GM19043 (cell line): ENCODE measurements at regions not wholly inside any gene's neighbourhood (a gene's known extent, or its start where the extent isn't known, plus 50 kb on each side); places are given as distances from the start of the nearest gene placed in this dataset.
"Not testable (repeated sequence)": the region's sequence is repeated elsewhere in the genome, so short reads cannot be mapped to it uniquely, and the experiment has no call there.

Experiments used
- ATAC-seq: cut with Tn5 transposase; IDR thresholded peaks from one replicate; pipeline ENCODE4 v1.9.1; 2021; ENCODE audit warnings: low read depth; ENCODE audit not compliant: unreplicated experiment

DNA sequence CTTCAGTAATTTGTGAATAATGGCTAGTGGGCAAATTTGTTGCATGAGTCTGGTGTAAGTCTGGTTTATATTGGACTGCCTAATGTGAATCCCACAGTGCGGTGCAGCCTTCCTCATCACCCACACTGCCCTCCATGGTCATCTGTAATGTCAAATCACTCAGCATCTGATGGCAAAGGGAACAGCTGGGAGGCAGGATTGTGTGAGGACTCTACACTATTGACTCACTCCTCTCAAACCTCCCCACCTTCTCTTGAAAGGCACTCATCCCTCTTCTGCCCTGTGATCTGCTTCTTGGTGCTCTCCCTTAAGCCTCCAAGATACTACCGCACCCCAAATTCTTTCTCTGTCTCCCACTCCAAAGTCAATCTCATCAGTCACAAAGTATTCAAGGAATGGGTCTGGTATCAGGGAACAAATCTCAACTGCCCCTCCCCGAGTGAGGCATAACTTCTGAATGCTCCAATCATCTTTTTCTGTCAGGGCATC, 146.0 kb upstream of the BEND6 start:
- ATAC-seq, result no peak

DNA sequence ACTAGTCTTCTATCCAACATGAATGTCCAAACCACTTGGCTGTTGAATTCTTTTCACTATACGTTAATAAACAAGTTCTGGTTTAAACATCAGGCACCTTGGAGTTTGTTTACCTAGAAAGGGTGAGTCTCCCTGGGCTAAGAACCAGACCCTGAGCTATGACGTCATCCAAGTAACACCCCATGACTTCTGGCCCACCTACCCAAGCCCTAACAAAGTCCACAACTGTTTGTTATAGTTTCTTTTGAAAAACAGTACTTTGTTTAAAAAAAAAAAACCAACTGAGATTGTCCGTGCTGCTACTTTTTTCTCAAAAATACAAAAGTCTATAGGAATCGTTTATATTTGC, 146.9 kb upstream of the BEND6 start:
- ATAC-seq, result no peak

DNA sequence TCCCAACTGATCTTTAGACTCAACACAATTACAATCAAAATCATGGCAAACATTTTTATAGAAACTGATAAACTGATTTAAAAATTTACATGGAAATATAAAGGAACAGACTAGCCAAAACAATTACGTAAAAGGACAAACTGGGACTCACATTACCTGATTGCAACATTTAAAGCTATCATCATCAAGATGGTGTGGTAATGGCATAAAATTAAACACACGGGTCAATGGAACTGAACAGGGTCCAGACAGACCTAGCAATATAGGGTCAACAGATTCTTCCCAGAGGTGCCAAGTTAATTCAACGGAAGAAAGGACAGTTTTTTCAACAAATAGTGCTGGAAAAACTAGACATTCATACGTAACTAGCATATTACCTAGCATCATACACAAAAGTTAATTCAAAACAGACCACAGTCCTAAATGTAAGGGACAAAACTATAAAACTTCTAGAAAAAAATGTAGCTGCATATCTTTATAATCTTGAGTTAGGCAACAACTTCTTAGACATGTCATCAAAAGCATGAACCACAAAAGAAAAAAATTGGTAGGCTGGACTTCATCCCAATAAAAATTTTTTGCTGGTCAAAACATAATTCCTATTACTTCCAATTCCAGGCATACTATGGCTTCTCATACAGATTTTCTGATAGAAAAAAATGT, 147.4 kb upstream of the BEND6 start:
- no peak for ATAC-seq

DNA sequence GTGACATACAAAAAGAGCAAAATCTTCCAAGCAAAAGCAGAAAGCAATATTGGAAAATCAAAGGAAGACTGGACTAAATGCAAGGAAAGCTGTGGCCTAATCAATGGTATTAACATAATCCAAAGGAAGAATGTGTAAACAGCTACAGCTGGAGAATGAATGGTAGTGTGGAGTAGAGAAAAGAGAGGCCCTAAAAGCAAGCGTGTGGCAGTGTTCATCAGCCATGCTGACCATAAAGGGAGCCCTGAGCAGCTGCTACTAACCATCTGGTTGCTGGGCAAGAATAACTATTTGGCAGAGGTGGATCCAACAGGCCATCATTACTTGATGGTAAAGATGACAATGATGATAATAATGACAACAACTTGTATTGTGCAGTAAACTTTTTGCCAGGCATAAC, 148.5 kb upstream of the BEND6 start:
- ATAC-seq, result no peak

DNA sequence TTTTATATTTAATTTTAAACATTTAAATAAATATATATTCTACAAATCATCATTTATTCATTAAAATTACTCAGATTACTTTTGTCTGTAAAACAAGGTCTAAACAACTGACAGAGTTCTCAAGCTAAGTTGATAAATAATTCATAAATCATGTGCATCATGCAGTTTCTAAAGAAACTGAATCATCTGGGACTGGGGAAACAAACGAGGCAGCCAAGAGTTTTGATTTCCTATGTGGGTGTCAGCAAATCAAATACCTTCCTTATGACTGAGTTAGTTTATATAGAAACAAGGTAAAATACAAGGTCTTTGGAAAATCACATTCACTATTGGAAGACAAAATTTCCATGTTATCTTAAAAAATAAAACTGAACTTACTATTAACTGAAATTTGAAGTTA, 149.9 kb upstream of the BEND6 start:
- no peak for ATAC-seq

DNA sequence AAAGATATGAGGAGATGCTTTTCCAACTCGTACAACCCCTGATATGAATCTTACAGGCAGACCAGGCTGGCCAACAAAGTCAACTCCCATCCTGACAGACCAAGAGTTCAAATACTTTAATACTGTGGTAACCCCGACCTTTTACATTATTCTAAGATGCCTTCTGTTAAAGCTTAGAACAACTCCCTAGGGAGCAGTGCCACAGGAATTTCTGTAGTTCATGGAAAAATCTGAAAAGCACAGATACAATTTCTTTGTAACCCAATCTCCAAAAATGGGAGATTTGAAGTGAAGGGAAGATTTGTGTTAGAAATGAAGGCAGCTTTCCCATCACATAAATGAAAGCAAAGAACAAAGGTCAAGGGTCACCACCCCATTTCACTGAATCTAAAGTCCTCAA, 151.3 kb upstream of the BEND6 start:
- no peak for ATAC-seq

DNA sequence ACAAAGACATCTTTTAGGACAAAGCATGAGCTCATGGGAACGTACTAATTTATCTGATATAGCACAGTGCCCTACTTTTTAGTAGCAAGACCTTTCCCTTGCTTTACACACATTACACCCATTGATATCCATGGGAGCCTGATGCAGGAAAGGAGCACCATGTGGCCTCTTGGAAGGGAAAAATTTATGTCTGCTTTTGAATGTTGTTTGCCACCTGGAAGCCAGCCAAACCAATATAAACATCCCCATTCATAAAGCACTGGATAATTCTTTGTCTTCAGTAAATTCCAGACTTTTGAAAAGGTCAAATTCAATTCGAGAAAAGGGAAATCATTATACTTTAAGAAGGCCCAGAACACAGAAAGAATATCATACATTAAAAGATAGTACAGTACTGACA, 152.3 kb upstream of the BEND6 start:
- ATAC-seq, result no peak

DNA sequence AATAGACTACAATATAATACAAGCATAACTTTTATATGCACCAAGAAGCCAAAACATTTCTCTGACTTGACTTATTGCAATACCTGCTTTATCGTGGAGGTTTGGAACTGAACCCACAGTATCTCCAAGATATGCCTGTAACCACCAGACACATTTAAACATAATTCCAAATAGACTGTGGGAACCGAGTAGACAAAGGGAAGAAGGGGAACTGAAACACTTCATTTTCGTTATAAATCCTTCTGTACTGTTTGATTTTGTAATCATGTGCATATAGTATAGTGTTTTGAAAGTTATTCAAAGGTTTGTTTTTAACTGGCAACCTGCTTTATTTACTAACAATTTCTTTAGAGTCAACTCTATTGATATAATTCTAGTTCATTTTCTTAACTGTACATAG, 154.9 kb upstream of the BEND6 start:
- ATAC-seq, result no peak

DNA sequence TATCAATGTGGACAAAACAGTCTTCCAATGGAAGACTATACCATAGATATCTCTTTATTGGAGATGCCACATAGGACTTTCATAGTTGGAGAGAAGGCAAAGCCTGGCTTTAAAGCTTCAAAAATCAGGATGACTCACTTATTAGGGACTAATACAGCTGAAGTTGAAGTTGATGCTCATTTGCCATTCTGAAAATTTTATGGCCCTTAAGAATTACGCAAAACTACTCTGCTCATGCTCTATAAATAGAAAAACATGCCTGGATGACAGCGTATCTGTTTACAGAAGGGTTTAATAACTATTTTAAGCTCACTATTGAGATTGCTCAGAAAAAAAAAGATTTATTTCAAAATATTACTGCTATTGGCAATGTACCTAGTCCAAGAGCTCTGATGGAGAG, 155.5 kb upstream of the DST start:
- no peak for ATAC-seq

DNA sequence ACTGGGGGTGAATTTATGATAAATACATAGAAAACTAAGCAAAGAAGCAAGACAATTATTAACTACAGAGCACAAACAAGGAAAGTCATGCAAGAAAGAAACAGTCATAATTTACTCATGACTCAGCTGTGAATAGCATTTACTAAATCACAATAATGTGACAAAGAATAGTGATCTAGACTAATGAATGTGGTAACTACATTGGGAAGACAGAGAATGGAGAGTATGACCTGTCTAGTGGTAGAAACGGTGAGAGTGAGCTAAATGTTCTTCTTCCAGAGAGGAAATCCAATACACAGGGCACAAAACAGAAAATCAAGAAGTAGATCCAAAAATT, 153.5 kb upstream of the DST start:
- ATAC-seq, result no peak

DNA sequence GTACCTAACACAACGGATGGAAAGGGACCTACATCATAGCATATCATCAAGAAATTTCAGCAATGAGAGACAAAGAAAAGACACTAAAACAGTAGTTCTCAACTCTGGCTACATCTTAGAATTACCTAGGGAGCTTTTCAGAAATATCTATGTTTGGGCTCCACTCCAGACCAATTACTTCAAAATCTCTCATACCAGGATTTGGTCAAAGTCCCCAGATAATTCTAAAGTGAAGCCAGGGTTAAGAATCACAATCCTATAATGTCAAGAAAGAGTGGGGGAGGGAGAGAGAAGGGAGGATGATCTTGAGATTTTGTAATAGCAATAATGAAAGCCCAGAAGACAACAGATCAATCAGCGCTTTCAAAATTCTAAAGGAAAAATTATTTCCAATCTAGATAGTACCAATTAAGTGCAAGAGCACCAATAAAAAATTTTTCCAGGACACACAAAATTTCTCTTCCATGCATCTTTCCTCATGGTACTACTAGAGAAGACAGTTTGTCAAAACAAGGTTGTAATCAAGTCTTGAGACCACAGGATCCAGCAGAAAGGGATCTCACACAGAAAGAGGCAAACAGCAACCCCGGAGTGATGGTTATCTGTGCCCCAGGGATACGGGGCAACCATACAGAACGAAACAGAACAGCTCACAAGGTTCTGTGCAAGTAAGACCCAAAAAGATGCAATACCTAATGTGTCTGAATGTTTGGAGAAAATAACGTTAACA, 152.9 kb upstream of the DST start:
- ATAC-seq, result no peak

DNA sequence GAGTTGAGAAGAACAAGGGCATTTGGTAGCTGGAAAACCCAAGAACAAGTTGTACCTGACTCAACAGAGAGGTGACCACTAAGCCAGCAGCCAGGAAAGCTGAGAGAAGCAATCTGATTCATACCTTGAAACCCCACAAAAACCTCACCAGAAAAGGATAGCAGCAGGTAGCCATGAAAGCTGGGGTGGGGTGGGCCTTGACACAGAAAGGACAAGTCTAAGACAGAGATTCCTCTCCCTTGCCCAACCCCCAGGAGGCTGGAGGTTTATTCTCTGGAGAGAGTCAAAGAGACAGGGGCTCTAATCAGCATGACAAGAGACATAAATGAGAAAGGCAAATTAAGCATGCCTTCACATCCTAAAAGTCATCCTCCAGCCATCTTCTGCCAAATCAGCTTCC, 151.7 kb upstream of the DST start:
- no peak for ATAC-seq

DNA sequence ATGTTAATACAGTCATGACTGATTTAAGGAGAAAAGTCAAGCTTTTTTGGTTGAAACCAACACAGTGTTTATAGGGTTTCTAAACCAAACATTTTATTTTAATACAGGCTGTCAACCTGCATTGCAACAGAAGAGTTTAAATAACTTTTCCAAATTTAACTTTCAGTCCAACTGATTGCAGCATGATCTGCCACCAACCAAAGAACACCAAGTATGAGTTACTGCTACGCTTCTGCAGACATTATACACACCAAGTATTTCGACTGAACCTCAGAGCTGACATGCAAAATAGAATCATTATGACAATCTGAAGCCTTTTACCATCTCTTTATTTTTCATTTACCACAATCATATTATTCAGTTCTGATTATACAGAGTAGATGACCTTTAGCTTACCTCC, 151.2 kb upstream of the DST start:
- ATAC-seq, result no peak

DNA sequence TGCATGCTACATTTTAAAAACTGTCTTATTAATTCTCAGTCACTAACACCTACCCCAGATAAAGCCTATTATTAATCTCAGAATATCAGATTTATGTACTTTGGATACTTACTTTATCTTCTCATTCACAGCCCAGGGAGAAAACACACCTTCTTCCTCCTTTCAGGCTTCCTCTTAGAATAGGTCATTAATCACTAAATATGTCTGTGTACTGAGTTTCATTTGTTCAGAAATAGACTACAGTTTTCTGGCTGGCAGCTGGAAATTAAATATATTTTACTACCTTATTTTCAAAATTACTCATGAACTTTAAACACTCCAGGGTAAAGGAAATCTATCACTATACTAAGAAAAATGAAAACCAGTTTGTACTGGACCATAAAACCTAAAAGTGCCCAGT, 147.7 kb upstream of the DST start:
- no peak for ATAC-seq

DNA sequence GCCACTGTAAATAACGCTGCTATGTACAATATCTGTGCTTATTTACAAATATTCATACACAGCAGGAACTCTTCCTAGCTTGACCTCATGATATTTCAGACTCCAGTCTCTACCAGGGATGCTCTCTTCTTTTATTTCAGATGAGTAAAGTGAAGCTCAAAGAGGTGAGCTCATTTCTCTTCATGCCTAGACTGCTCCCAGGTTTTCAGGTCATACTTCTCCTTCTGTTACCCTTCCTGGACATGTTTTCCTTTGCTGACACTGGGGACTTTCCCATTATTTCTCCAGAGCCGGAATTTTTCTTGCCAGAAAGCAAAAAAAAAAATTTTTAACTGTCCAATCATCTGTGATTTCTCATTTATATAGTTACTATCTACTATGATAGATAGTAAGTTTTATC, 147.2 kb upstream of the DST start:
- ATAC-seq, result no peak

DNA sequence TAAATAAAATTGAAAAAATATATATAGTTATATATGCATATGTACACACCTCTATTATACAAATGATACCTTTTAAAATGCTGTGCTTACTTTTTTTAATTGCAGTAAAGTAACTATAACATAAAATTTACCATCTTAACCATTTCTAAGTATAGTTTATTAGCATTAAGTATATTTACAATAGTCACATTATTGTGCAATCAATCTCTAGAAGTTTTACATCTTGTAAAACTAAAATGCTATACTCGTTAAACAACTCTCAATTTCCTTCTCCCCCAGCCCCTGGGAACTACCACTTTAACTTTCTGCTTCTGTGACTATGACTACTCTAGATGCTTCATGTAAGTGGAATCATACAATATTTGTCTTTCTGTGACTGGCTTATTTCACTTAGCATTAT, 146.7 kb upstream of the DST start:
- no peak for ATAC-seq

DNA sequence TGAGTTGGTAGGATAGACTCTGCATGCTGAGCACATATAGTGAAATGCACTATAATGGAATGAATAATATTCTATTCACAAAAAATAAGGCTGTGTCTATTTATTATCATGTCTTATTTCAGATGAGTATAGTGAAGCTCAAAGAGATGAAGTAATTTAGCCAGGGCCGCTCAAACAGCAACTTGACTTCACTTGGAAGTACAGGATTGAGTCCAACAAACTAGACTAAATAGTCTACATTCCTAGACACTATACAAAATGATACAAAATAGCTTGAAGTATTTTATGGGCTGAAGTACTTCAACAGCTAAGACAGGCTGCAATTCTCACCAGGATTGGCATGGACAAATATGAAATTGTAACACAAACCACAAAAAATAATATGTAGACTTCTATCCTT, 144.5 kb upstream of the DST start:
- no peak for ATAC-seq

DNA sequence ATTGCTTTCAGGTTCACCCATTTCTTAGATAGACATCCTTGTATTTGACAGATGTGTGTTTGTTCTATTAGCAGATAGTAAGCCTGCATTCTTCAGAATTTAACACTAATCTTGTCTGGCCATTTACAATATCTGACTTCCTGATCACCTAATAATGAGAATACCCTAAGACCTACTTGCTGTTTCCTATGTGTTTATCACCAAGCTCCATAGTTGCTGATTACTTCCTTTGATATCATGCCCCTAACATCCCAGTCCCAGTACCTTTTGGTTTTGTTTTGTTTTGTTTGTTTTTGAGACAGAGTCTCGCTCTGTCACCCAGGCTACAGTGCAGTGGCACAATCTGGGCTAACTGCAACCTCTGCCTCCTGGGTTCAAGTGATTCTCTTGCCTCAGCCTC, 143.6 kb upstream of the DST start:
- ATAC-seq, result no peak

DNA sequence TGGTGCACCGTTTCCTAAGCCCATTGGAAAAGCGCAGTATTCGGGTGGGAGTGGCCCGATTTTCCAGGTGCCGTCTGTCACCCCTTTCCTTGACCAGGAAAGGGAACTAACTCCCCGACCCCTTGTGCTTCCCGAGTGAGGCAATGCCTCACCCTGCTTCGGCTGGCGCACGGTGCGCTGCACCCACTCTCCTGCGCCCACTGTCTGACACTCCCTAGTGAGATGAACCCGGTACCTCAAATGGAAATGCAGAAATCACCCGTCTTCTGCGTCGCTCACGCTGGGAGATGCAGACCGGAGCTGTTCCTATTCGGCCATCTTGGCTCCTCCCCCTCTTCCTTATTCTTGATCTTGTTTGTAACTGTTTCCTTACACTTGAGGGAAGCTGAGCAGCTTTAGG, 142.8 kb upstream of the DST start:
- ATAC-seq, result not testable (repeated sequence)

DNA sequence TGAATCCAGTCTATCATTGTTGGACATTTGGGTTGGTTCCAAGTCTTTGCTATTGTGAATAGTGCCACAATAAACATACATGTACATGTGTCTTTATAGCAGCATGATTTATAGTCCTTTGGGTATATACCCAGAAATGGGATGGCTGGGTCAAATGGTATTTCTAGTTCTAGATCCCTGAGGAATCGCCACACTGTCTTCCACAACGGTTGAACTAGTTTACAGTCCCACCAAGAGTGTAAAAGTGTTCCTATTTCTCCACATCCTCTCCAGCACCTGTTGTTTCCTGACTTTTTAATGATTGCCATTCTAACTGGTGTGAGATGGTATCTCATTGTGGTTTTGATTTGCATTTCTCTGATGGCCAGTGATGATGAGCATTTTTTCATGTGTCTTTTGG, 137.4 kb upstream of the DST start:
- not testable (repeated sequence) for ATAC-seq

DNA sequence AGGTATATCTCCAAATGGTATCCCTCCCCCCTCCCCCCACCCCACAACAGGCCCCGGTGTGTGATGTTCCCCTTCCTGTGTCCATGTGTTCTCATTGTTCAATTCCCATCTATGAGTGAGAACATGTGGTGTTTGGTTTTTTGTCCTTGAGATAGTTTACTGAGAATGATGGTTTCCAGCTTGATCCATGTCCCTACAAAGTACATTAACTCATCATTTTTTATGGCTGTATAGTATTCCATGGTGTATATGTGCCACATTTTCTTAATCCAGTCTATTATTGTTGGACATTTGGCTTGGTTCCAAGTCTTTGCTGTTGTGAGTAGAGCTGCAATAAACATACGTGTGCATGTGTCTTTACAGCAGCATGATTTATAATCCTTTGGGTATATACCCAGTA, 135.8 kb upstream of the DST start:
- ATAC-seq, result not testable (repeated sequence)

DNA sequence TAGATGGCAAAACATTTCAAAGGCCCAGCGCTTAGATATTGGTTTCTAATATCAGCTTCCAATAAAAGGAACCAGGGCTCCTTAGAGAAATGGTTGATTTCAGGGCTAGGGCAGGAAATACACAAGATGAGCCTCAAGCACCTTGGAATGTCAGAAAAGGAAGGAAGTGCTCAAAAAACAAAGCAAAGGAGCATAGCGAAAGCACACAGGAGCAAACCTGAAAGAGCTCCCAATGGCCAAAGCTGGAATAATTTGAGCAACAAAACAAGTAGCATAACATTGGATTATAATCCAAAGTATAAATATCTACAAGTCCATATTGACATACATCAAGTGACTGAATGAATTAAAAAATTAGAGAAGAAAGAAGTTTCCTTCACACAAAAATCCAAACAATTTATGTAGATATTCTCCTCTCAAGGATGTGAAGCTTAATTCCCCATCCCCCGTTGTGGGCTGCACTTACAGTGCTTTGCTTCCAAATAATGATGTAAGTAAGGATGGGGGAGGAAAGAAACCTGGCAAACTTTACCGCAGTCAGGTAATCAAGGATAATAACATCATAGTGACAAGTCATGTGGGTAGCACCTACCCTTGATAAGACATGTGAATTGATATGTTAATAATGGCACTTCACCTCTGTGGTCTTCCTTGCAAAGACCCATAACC, 132.9 kb upstream of the DST start:
- ATAC-seq, result no peak
